H1 (cell line): ENCODE measurements at regions not wholly inside any gene's neighbourhood (a gene's known extent, or its start where the extent isn't known, plus 50 kb on each side); places are given as distances from the start of the nearest gene placed in this dataset.

Experiments used
- CTCF ChIA-PET: fragments of 300-600 bp; sonication (Branson Sonifier 250); formaldehyde crosslinking; loops from one replicate; lab custom pipeline; 2021; ENCODE audit not compliant: partially characterized antibody; lab: Charles Lee
- POLR2A ChIA-PET: fragments of 300-600 bp; sonication (Branson Sonifier 250); formaldehyde crosslinking; loops from one replicate; lab custom pipeline; 2021; ENCODE audit warnings: inconsistent platforms; ENCODE audit not compliant: partially characterized antibody; lab: Charles Lee
- DNase-seq, 2 experiments: peaks; one replicate each; pipeline versions ENCODE4 v3.0.0 to v3.0.0-alpha.2; 2010 to 2022; ENCODE audit warnings: low spot score in 2 of 2, low read depth in 1 of 2, mixed read lengths in 1 of 2
- FAIRE-seq: peaks from 2 replicates; lab custom pipeline; 2011; peaks lifted over from hg19 to GRCh38; lab: Jason Lieb, UNC
- H2AFZ ChIP-seq: 2 replicates; pipeline ENCODE4 v1.8.1; 2012; ENCODE audit warnings: low read length, inconsistent platforms
- H2AK5ac ChIP-seq: 2 replicates; pipeline ENCODE4 v1.6.1; 2013; ENCODE audit warnings: low read depth, low read length
- H2BK120ac ChIP-seq: replicated peaks from 2 replicates; pipeline ENCODE3; 2013; ENCODE audit warnings: low read depth, low read length, inconsistent platforms
- H2BK12ac ChIP-seq: 2 replicates; pipeline ENCODE4 v1.6.1; 2013; ENCODE audit warnings: low read depth, low read length
- H2BK15ac ChIP-seq: 2 replicates; pipeline ENCODE4 v1.6.1; 2013; ENCODE audit warnings: low read length
- H2BK20ac ChIP-seq: 2 replicates; pipeline ENCODE4 v1.6.1; 2013; ENCODE audit warnings: low read length
- H2BK5ac ChIP-seq: 2 replicates; pipeline ENCODE4 v1.6.1; 2013; ENCODE audit warnings: low read depth, low read length
- H3K14ac ChIP-seq: 2 replicates; pipeline ENCODE4 v1.6.1; 2013; ENCODE audit warnings: inconsistent platforms; ENCODE audit not compliant: insufficient read length
- H3K18ac ChIP-seq: 2 replicates; pipeline ENCODE4 v1.6.1; 2013; ENCODE audit warnings: low read length; ENCODE audit errors: extremely low read depth
- H3K23ac ChIP-seq: 2 replicates; pipeline ENCODE4 v1.6.1; 2013; ENCODE audit warnings: inconsistent platforms; ENCODE audit not compliant: insufficient read length
- H3K23me2 ChIP-seq: 2 replicates; pipeline ENCODE4 v1.6.1; 2013; ENCODE audit warnings: low read depth, low read length
- H3K27ac ChIP-seq: 2 replicates; pipeline ENCODE4 v1.6.1; 2011; ENCODE audit warnings: low read depth, low read length, inconsistent platforms
- H3K27me3 ChIP-seq, 4 experiments: replicated peaks in 1 of 4; 1 replicate in 1 of 4; 2 replicates in 3 of 4; pipeline versions ENCODE4 v1.6.1 to v1.8.1; 2011 to 2013; ENCODE audit warnings: low read length in 3 of 4, mild to moderate bottlenecking in 3 of 4, inconsistent platforms in 2 of 4, mixed read lengths in 2 of 4, moderate library complexity in 1 of 4; ENCODE audit not compliant: control insufficient read depth in 3 of 4, insufficient read depth in 3 of 4; ENCODE audit errors: extremely low read depth in 1 of 4
- H3K36me3 ChIP-seq, 4 experiments: 2 replicates each; pipeline versions ENCODE4 v1.6.1 to v1.8.1; 2011 to 2013; ENCODE audit warnings: mild to moderate bottlenecking in 4 of 4, low read length in 3 of 4, moderate library complexity in 2 of 4, control low read depth in 1 of 4, inconsistent platforms in 1 of 4; ENCODE audit not compliant: insufficient read depth in 4 of 4, control insufficient read depth in 2 of 4
- H3K4ac ChIP-seq: replicated peaks from 2 replicates; pipeline ENCODE3; 2013; ENCODE audit warnings: low read length, low read depth, mixed read lengths, inconsistent platforms; ENCODE audit not compliant: insufficient read length
- H3K4me1 ChIP-seq, 4 experiments: replicated peaks in 1 of 4; 1 replicate in 1 of 4; 2 replicates in 3 of 4; pipeline versions ENCODE4 v1.6.1 to v1.8.1; 2011 to 2013; ENCODE audit warnings: low read length in 3 of 4, inconsistent platforms in 2 of 4, mixed read lengths in 1 of 4; ENCODE audit not compliant: insufficient read depth in 4 of 4, control insufficient read depth in 3 of 4
- H3K4me2 ChIP-seq, 2 experiments: 2 replicates each; pipeline versions ENCODE4 v1.6.1 to v1.8.1; 2011 to 2013; ENCODE audit warnings: low read depth in 2 of 2, low read length in 2 of 2, control low read depth in 1 of 2, inconsistent platforms in 1 of 2, mild to moderate bottlenecking in 1 of 2; ENCODE audit not compliant: insufficient read depth in 1 of 2
- H3K4me3 ChIP-seq, 4 experiments: fragments of 200-600, 300-600 bp in 1 of 4; sonication (generic), shearing (Covaris generic), sonication (Bioruptor Twin) in 1 of 4; 2 replicates each; pipeline versions ENCODE4 v1.5.1 to v1.8.1; 2011 to 2016; ENCODE audit warnings: low read length in 4 of 4, low read depth in 3 of 4, control low read depth in 2 of 4, inconsistent platforms in 2 of 4, mild to moderate bottlenecking in 2 of 4, mixed read lengths in 1 of 4, moderate library complexity in 1 of 4; ENCODE audit not compliant: insufficient read depth in 2 of 4; ENCODE audit errors: extremely low read depth in 1 of 4
- H3K56ac ChIP-seq: replicated peaks from 2 replicates; pipeline ENCODE3; 2013; ENCODE audit warnings: low read depth, mild to moderate bottlenecking, mixed read lengths, low read length, inconsistent platforms; ENCODE audit not compliant: insufficient read length
- H3K79me1 ChIP-seq: 2 replicates; pipeline ENCODE4 v1.6.1; 2013; ENCODE audit warnings: low read depth, low read length, control low read depth
- H3K79me2 ChIP-seq, 2 experiments: 2 replicates each; pipeline versions ENCODE4 v1.6.1 to v1.8.1; 2012 to 2013; ENCODE audit warnings: low read length in 2 of 2, mild to moderate bottlenecking in 2 of 2, inconsistent platforms in 1 of 2; ENCODE audit not compliant: insufficient read depth in 2 of 2, control insufficient read depth in 1 of 2
- H3K9ac ChIP-seq, 4 experiments: replicated peaks in 1 of 4; 1 replicate in 1 of 4; 2 replicates in 3 of 4; pipeline versions ENCODE4 v1.6.1 to v1.8.1; 2011 to 2013; ENCODE audit warnings: low read depth in 3 of 4, low read length in 3 of 4, control low read depth in 2 of 4, mild to moderate bottlenecking in 2 of 4, moderate library complexity in 2 of 4, inconsistent platforms in 1 of 4; ENCODE audit errors: extremely low read depth in 1 of 4
- H3K9me3 ChIP-seq, 2 experiments: 2 replicates each; pipeline versions ENCODE4 v1.6.1 to v1.8.1; 2012 to 2013; ENCODE audit warnings: mild to moderate bottlenecking in 2 of 2, moderate library complexity in 2 of 2, control low read depth in 1 of 2, inconsistent platforms in 1 of 2, low read depth in 1 of 2, low read length in 1 of 2, mixed read lengths in 1 of 2; ENCODE audit not compliant: insufficient read depth in 2 of 2
- H4K20me1 ChIP-seq, 2 experiments: replicated peaks in 1 of 2; 2 replicates each; pipeline versions ENCODE3 to v1.8.1; 2011 to 2013; ENCODE audit warnings: inconsistent platforms in 2 of 2, low read length in 2 of 2, mild to moderate bottlenecking in 1 of 2; ENCODE audit not compliant: insufficient read depth in 2 of 2, control insufficient read depth in 1 of 2
- H4K5ac ChIP-seq: 2 replicates; pipeline ENCODE4 v1.6.1; 2013; ENCODE audit warnings: low read length, low read depth, mixed read lengths, inconsistent platforms; ENCODE audit not compliant: insufficient read length
- H4K8ac ChIP-seq: 2 replicates; pipeline ENCODE4 v1.8.0; 2013; ENCODE audit warnings: mild to moderate bottlenecking, moderate library complexity, low read length, inconsistent platforms; ENCODE audit not compliant: insufficient read depth; ENCODE audit errors: extremely low read depth
- H4K91ac ChIP-seq: replicated peaks from 2 replicates; pipeline ENCODE3; 2013; ENCODE audit warnings: low read length, mixed read lengths, inconsistent platforms; ENCODE audit not compliant: insufficient read length
- CREB1 ChIP-seq: IDR thresholded peaks from 2 replicates; pipeline ENCODE4 v1.6.1; 2012; ENCODE audit warnings: inconsistent platforms
- EP300 ChIP-seq, 2 experiments: IDR thresholded peaks; 1 replicate in 1 of 2; 2 replicates in 1 of 2; pipeline ENCODE4 v1.6.1; 2011 to 2012; ENCODE audit warnings: low read depth in 2 of 2, low read length in 2 of 2, mild to moderate bottlenecking in 2 of 2, borderline replicate concordance in 1 of 2, inconsistent platforms in 1 of 2, moderate library complexity in 1 of 2
- GABPA ChIP-seq: IDR thresholded peaks from 2 replicates; pipeline ENCODE4 v1.6.1; 2011; ENCODE audit warnings: mild to moderate bottlenecking, low read length, moderate library complexity, borderline replicate concordance; ENCODE audit not compliant: insufficient read depth
- POU5F1 ChIP-seq: IDR thresholded peaks from 2 replicates; pipeline ENCODE4 v1.6.1; 2011; ENCODE audit warnings: low read depth, mild to moderate bottlenecking, low read length, moderate library complexity
- RBBP5 ChIP-seq: IDR thresholded peaks from 2 replicates; pipeline ENCODE4 v1.7.1; 2012; ENCODE audit warnings: low read depth, mild to moderate bottlenecking, inconsistent platforms, low read length, moderate library complexity, borderline replicate concordance
- SP2 ChIP-seq: IDR thresholded peaks from 2 replicates; pipeline ENCODE4 v1.6.1; 2012; ENCODE audit warnings: mild to moderate bottlenecking, low read length, inconsistent platforms
- TBP ChIP-seq: IDR thresholded peaks from 2 replicates; pipeline ENCODE4 v1.6.1; 2011; ENCODE audit warnings: low read depth, low read length, improper control_type of control experiment
- YY1 ChIP-seq: IDR thresholded peaks from 2 replicates; pipeline ENCODE4 v1.6.1; 2011; ENCODE audit warnings: low read depth, mild to moderate bottlenecking, low read length
- WGBS, 2 experiments: shearing (Covaris generic) in 1 of 2; methylation state at CpG; one replicate each; pipeline versions ENCODE4 v1.1.6 to v1.1.7; 2013 to 2015; ENCODE audit warnings: low lambda C conversion rate in 2 of 2, mixed read lengths in 2 of 2, inconsistent platforms in 1 of 2, low coverage in 1 of 2, missing lambda C conversion rate in 1 of 2; ENCODE audit not compliant: insufficient replicate concordance in 2 of 2, insufficient coverage in 1 of 2, insufficient read length in 1 of 2; ENCODE audit errors: extremely low coverage in 1 of 2, missing lambda C conversion rate in 1 of 2; 5-methylcytosine and 5-hydroxymethylcytosine counted together

- no peak overlapping the region for H3K4me3 ChIP-seq
- CTCF ChIA-PET = no interaction called here
- WGBS, 2 experiments = 83% methylated on average over 1 of the region's 1 CpG; no CpG with 5 or more reads in 1 of the 2 experiments
- no peaks in the 10 kb centered on the region for H3K79me2 ChIP-seq
- no peak overlapping the region for H4K5ac ChIP-seq
- no peak overlapping the region for H2BK12ac ChIP-seq
- no peak overlapping the region for H2BK15ac ChIP-seq
- TF ChIP-seq POU5F1 = no peak
- no peak for TF ChIP-seq TBP
- TF ChIP-seq SP2 = no peak
- TF ChIP-seq EP300 (IDR thresholded peaks at IDR 0.05; ENCODE audit: borderline replicate concordance in 1 of 2, low read depth in 2 of 2, low read length in 2 of 2) = no peak
- TF ChIP-seq GABPA = no peak
- TF ChIP-seq RBBP5 = no peak
- no peak for TF ChIP-seq CREB1
- no peak for TF ChIP-seq YY1
- TF ChIP-seq, all 59 proteins: peak for 0
- Histone ChIP-seq H4K8ac (no peak overlapping the region), H3K79me1 (no peaks in the 10 kb centered on the region), H3K4me2 (no peak overlapping the region), H2BK5ac (no peak overlapping the region), H3K23me2 (no peaks in the 10 kb centered on the region; the same call in 1 of the 2 replicates), H4K91ac (no peak overlapping the region), H4K20me1 (no peaks in the 10 kb centered on the region), H2BK120ac (no peak overlapping the region), H2AK5ac (no peak overlapping the region), H3K4me1 (no peaks in the 10 kb centered on the region), H3K56ac (no peak overlapping the region), H3K4ac (no peak overlapping the region), H3K36me3 (no peaks in the 10 kb centered on the region), H3K14ac (no peak overlapping the region), H2BK20ac (no peak overlapping the region), H3K9me3 (no peaks in the 10 kb centered on the region), H3K9ac (no peak overlapping the region), H3K27ac (no peak overlapping the region), H3K23ac (no peak overlapping the region), H3K18ac (no peak overlapping the region), H2AFZ (no peak overlapping the region), H3K27me3 (no peaks in the 10 kb centered on the region)
- FAIRE-seq = no peak
- no peak for DNase-seq
- POLR2A ChIA-PET = no interaction called here
Measured at GRCh38 chr17:63335831-63336230, 110.3 kb downstream of the CYB561 start.
